HG02884 (cell line): ENCODE measurements at regions not wholly inside any gene's neighbourhood (a gene's known extent, or its start where the extent isn't known, plus 50 kb on each side); places are given as distances from the start of the nearest gene placed in this dataset.
"Not testable (repeated sequence)": the region's sequence is repeated elsewhere in the genome, so short reads cannot be mapped to it uniquely, and the experiment has no call there.

Source experiments
- ATAC-seq: cut with Tn5 transposase; IDR thresholded peaks from one replicate; pipeline ENCODE4 v1.9.1; 2021; ENCODE audit warnings: mild to moderate bottlenecking, moderate library complexity; ENCODE audit not compliant: unreplicated experiment

GRCh38 chr5:85985167-85985566, 632.6 kb upstream of the COX7C start:
- ATAC-seq: no peak

- ATAC-seq: no peak
Observed at GRCh38 chr5:85990998-85991397, 626.7 kb upstream of the COX7C start.

GRCh38 chr5:85994653-85995052, 623.1 kb upstream of the COX7C start:
- not testable (repeated sequence) for ATAC-seq

GRCh38 chr5:85998656-85999055, 619.1 kb upstream of the COX7C start:
- ATAC-seq: no peak

- ATAC-seq: no peak
Observed at GRCh38 chr5:86008293-86008692, 609.4 kb upstream of the COX7C start.

GRCh38 chr5:86008704-86009103, 609.0 kb upstream of the COX7C start:
- ATAC-seq: no peak

GRCh38 chr5:86011937-86012336, 605.8 kb upstream of the COX7C start:
- no peak for ATAC-seq

GRCh38 chr5:86029308-86029707, 588.4 kb upstream of the COX7C start:
- ATAC-seq: no peak

- no peak for ATAC-seq
Observed at GRCh38 chr5:86030753-86031152, 587.0 kb upstream of the COX7C start.

GRCh38 chr5:86038566-86038965, 579.2 kb upstream of the COX7C start:
- ATAC-seq: no peak

GRCh38 chr5:86039351-86039750, 578.4 kb upstream of the COX7C start:
- no peak for ATAC-seq

- no peak for ATAC-seq
Observed at GRCh38 chr5:86070719-86071118, 547.0 kb upstream of the COX7C start.

GRCh38 chr5:86074297-86074696, 543.4 kb upstream of the COX7C start:
- no peak for ATAC-seq

- no peak for ATAC-seq
Observed at GRCh38 chr5:86075139-86075538, 542.6 kb upstream of the COX7C start.

GRCh38 chr5:86095092-86095491, 522.6 kb upstream of the COX7C start:
- no peak for ATAC-seq

GRCh38 chr5:86101966-86102365, 515.8 kb upstream of the COX7C start:
- no peak for ATAC-seq

- no peak for ATAC-seq
Observed at GRCh38 chr5:86108825-86109224, 508.9 kb upstream of the COX7C start.

- no peak for ATAC-seq
Observed at GRCh38 chr5:86112249-86112648, 505.5 kb upstream of the COX7C start.

GRCh38 chr5:86115164-86115563, 502.6 kb upstream of the COX7C start:
- ATAC-seq: no peak

- ATAC-seq: no peak
Observed at GRCh38 chr5:86118542-86118941, 499.2 kb upstream of the COX7C start.

GRCh38 chr5:86124333-86124732, 493.4 kb upstream of the COX7C start:
- no peak for ATAC-seq

- no peak for ATAC-seq
Observed at GRCh38 chr5:86125731-86126601, 491.8 kb upstream of the COX7C start.

- no peak for ATAC-seq
Observed at GRCh38 chr5:86127696-86128095, 490.0 kb upstream of the COX7C start.
